Prostate gland (tissue), 2 donors: ENCODE measurements at regions not wholly inside any gene's neighbourhood (a gene's known extent, or its start where the extent isn't known, plus 50 kb on each side); places are given as distances from the start of the nearest gene placed in this dataset.

Experiments
- CTCF ChIP-seq, 4 experiments: fragments of 200-600 bp in 2 of 4; fragments of 450-650 bp in 2 of 4; sonication (generic) in 2 of 4; IDR thresholded peaks; 1 replicate in 3 of 4; 2 replicates in 1 of 4; pipeline ENCODE4 v1.5.1; 2016 to 2019; ENCODE audit warnings: antibody characterized with exemption in 4 of 4, mild to moderate bottlenecking in 2 of 4, moderate library complexity in 2 of 4
- POLR2A ChIP-seq: fragments of 450-650 bp; IDR thresholded peaks from one replicate; pipeline ENCODE4 v1.6.1; 2016; ENCODE audit warnings: antibody characterized with exemption, mild to moderate bottlenecking
- POLR2AphosphoS5 ChIP-seq: sonication (generic); formaldehyde crosslinking; IDR thresholded peaks from one replicate; pipeline ENCODE4 v1.6.1; 2017; ENCODE audit warnings: antibody characterized with exemption

DNA sequence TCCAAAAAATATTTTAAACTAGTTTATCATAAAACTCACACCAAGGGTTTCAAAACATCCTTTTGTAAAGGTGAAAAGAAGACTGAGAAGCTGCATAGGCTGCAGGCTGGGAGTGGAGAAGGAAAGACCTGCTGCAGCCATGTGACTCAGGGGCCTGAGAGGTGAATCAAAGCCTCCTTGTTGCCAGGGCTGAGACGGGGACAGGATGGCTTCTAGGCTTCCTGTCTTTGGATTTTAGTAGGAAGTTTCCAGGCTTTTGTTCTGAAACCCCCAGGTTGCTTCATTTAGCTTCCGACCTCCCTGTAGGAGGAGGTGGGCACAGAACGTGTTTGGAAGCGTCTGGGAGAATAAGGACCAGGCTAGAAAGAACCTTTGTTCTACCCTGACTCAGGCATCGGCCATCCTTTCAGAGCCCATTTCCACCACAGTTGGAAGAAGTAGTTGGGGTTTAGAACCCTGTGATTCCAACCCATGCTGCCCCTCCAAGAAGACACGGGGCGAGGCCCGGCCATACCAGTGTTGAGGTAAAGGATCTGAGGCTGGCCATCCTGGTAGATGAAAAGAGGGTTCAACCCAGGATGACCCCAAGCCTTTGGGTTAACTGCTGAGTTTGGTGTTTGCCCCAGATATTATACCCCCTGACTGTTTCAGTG, 122.4 kb downstream of the SLC25A47 start:
- TF ChIP-seq POLR2A (no peak), CTCF (IDR thresholded peaks at IDR 0.05) (no peak), POLR2AphosphoS5 (no peak)
